Calu3 (cell line): ENCODE measurements at regions not wholly inside any gene's neighbourhood (a gene's known extent, or its start where the extent isn't known, plus 50 kb on each side); places are given as distances from the start of the nearest gene placed in this dataset.
"Not testable (repeated sequence)": the region's sequence is repeated elsewhere in the genome, so short reads cannot be mapped to it uniquely, and the experiment has no call there.

ENCODE experiments used
- BruUV-seq: library from RNA; stranded (reverse); fragments of 400-500 nt; replicated peaks from 2 replicates; lab custom pipeline; 2021; lab: Mats Ljungman, UMichigan
- CTCF ChIA-PET: fragments of 300-600 bp; sonication (Branson Sonifier 250); formaldehyde crosslinking; loops from one replicate; lab custom pipeline; 2022; ENCODE audit warnings: antibody characterized with exemption; lab: Charles Lee
- DNase-seq: peaks from one replicate; pipeline ENCODE4 v3.0.0; 2022
- H3K27ac Mint-ChIP-seq: one replicate; pipeline ENCODE4 v1.8.0; 2022; ENCODE audit warnings: mixed read lengths; ENCODE audit not compliant: unreplicated experiment
- H3K27me3 Mint-ChIP-seq: one replicate; pipeline ENCODE4 v1.8.0; 2022; ENCODE audit warnings: mixed read lengths; ENCODE audit not compliant: unreplicated experiment
- H3K36me3 Mint-ChIP-seq: one replicate; pipeline ENCODE4 v1.8.0; 2022; ENCODE audit warnings: mild to moderate bottlenecking, moderate library complexity, mixed read lengths; ENCODE audit not compliant: insufficient read depth, unreplicated experiment
- H3K4me1 Mint-ChIP-seq: one replicate; pipeline ENCODE4 v1.8.0; 2022; ENCODE audit warnings: mild to moderate bottlenecking, low read depth, mixed read lengths; ENCODE audit not compliant: unreplicated experiment
- H3K4me3 Mint-ChIP-seq: one replicate; pipeline ENCODE4 v1.8.0; 2022; ENCODE audit warnings: mild to moderate bottlenecking, low read depth, moderate library complexity, mixed read lengths; ENCODE audit not compliant: unreplicated experiment
- H3K9me3 Mint-ChIP-seq: one replicate; pipeline ENCODE4 v1.8.0; 2022; ENCODE audit warnings: low read depth, mixed read lengths; ENCODE audit not compliant: unreplicated experiment
- CTCF ChIP-seq: fragments of 200-600 bp; IDR thresholded peaks from one replicate; pipeline ENCODE4 v1.8.0; 2022; ENCODE audit warnings: antibody characterized with exemption; ENCODE audit not compliant: unreplicated experiment
- intact Hi-C: fragments of 100-400 bp; cut with micrococcal nuclease; formaldehyde crosslinking; loops from one replicate; pipeline ENCODE4 v1.10.0; 2022; ENCODE audit not compliant: unreplicated experiment

GRCh38 chr19:14279270-14279669 is 73.3 kb upstream of the ADGRL1 start:
- H3K4me1 Mint-ChIP-seq, H3K4me3 Mint-ChIP-seq, CTCF ChIA-PET, H3K9me3 Mint-ChIP-seq, BruUV-seq, intact Hi-C loops, H3K36me3 Mint-ChIP-seq, DNase-seq, H3K27ac Mint-ChIP-seq: not testable (repeated sequence)
- H3K27me3 Mint-ChIP-seq, result peaks cover 32% of the 10 kb centered on the region

- Mint-ChIP-seq H3K9me3 (peaks cover 6% of the 10 kb centered on the region), H3K27ac (no peak overlapping the region), H3K4me1 (no peaks in the 10 kb centered on the region), H3K4me3 (no peak overlapping the region), H3K36me3 (peaks cover 7% of the 10 kb centered on the region), H3K27me3 (peaks cover 44% of the 10 kb centered on the region)
- TF ChIP-seq CTCF, result no peak
- no peak for DNase-seq
- CTCF ChIA-PET, result interaction anchor here (0.6 kb wide), 1 partner anchor 1000 kb away, joined by 4 read pairs; no protein-coding TSS in a partner anchor
- intact Hi-C loops, result no loop called here
- BruUV-seq, result no TSS peak
These were observed 71.6 kb upstream of the ADGRL1 start for GRCh38 chr19:14277608-14278007.

DNA sequence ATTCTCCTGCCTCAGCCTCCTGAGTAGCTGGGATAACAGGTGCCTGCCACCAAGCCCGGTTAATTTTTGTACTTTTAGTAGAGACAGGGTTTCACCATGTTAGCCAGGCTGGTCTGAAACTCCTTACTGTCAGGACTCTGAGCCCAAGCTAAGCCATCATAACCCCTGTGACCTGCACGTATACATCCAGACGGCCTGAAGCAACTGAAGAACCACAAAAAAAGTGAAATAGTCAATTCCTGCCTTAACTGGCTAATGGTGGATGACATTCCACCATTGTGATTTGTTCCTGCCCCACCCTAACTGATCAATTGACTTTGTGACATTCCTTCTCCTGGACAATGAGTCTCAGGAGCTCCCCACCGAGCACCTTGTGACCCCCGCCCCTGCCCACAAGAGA is 69.9 kb upstream of the ADGRL1 start:
- CTCF ChIA-PET, result interaction anchor here (0.7 kb wide), 1 partner anchor 26 kb away, joined by 6 read pairs; no protein-coding TSS in a partner anchor
- H3K27ac Mint-ChIP-seq, BruUV-seq, intact Hi-C loops, H3K9me3 Mint-ChIP-seq, H3K4me1 Mint-ChIP-seq, H3K4me3 Mint-ChIP-seq, H3K36me3 Mint-ChIP-seq, DNase-seq: not testable (repeated sequence)
- H3K27me3 Mint-ChIP-seq, result peaks cover 47% of the 10 kb centered on the region

DNA sequence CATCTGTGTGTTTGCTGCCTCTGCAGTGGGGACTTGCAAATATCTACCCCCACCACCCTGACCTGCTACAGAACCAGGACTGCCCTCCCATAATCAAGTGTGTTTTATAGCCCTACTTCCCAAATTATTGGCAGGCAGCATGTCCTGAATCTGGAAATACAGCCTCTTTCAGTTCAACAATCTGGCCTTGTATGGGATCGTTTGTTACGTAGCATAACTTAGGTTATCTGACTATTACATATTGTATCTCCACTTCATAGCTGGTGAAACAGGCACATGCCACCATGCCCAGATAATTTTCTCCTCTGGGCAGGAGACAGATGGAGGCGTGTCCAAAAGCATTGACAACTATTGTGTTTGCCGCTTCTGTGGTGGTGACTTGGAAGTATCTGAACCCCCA is 66.7 kb upstream of the ADGRL1 start:
- Mint-ChIP-seq H3K9me3 (peaks cover 6% of the 10 kb centered on the region), H3K4me3 (no peak overlapping the region), H3K4me1 (no peaks in the 10 kb centered on the region), H3K27ac (no peak overlapping the region), H3K27me3 (peaks cover 63% of the 10 kb centered on the region), H3K36me3 (peaks cover 7% of the 10 kb centered on the region)
- TF ChIP-seq CTCF, result no peak
- CTCF ChIA-PET, result no interaction called here
- no peak for DNase-seq
- intact Hi-C loops, result no loop called here
- BruUV-seq, result no TSS peak

DNA sequence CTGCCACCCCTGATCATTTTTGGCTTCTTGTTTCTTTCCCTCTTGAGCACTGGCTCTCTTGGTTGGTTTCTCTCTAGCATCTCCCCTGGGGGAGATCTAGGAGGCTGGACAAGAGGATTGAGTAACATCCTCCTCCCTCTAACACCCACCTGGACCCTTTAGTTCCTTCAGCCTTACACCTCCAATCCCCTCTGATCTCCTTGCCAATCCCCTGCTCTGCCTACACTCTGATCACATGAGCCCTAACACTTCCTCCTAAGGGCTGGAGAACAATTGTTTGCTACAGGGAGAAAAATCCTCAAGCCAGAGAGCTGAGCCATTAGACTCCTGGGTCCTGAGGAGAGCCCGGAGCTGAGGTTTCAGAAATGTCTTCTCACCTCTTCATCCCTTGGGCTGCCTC is 65.9 kb upstream of the ADGRL1 start:
- no peak overlapping the region for H3K4me3 Mint-ChIP-seq
- no peaks in the 10 kb centered on the region for H3K4me1 Mint-ChIP-seq
- no peak for DNase-seq
- CTCF ChIA-PET, result no interaction called here
- H3K36me3 Mint-ChIP-seq, result peaks cover 4% of the 10 kb centered on the region
- peaks cover 64% of the 10 kb centered on the region for H3K27me3 Mint-ChIP-seq
- H3K9me3 Mint-ChIP-seq, result peaks cover 2% of the 10 kb centered on the region
- H3K27ac Mint-ChIP-seq, result no peak overlapping the region
- intact Hi-C loops, result no loop called here
- BruUV-seq, result no TSS peak
- TF ChIP-seq CTCF, result no peak

DNA sequence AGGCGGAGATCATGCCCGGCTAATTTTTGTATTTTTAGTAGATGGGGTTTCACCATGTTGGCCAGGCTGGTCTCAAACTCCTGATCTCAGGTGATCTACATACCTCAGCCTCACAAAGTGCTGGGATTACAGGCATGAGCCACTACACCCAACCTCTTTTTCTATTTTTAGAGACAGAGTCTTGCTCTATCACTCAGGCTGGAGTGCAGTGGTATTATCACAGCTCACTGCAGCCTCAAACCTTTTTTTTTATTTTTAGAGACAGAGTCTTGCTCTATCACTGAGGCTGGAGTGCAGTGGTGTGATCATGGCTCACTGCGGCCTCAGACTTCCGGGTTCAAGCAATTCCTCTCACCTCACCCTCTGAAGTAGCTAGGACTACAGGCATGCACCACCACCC is 64.6 kb upstream of the ADGRL1 start:
- DNase-seq, H3K9me3 Mint-ChIP-seq, H3K4me3 Mint-ChIP-seq, H3K27ac Mint-ChIP-seq, BruUV-seq, intact Hi-C loops, CTCF ChIA-PET, H3K36me3 Mint-ChIP-seq, H3K4me1 Mint-ChIP-seq: not testable (repeated sequence)
- peaks cover 70% of the 10 kb centered on the region for H3K27me3 Mint-ChIP-seq
